HG02943 (cell line): ENCODE measurements at regions not wholly inside any gene's neighbourhood (a gene's known extent, or its start where the extent isn't known, plus 50 kb on each side); places are given as distances from the start of the nearest gene placed in this dataset.

Experiments used
- ATAC-seq: cut with Tn5 transposase; IDR thresholded peaks from one replicate; pipeline ENCODE4 v1.9.1; 2021; ENCODE audit warnings: mild to moderate bottlenecking, low read depth, moderate library complexity; ENCODE audit not compliant: unreplicated experiment

GRCh38 chr2:58660046-58660445 lies 418.9 kb upstream of the FANCL start:
- ATAC-seq: no peak

GRCh38 chr2:58655152-58655551 lies 414.0 kb upstream of the FANCL start:
- no peak for ATAC-seq

GRCh38 chr2:58651930-58652329 lies 410.8 kb upstream of the FANCL start:
- no peak for ATAC-seq

- ATAC-seq: no peak
These were observed 409.7 kb upstream of the FANCL start for GRCh38 chr2:58650781-58651180.

GRCh38 chr2:58649756-58650155 lies 408.6 kb upstream of the FANCL start:
- no peak for ATAC-seq

GRCh38 chr2:58645017-58645416 lies 403.9 kb upstream of the FANCL start:
- no peak for ATAC-seq

GRCh38 chr2:58644451-58644850 lies 403.3 kb upstream of the FANCL start:
- ATAC-seq: no peak

GRCh38 chr2:58641001-58641400 lies 399.9 kb upstream of the FANCL start:
- no peak for ATAC-seq

- ATAC-seq: no peak
These were observed 398.9 kb upstream of the FANCL start for GRCh38 chr2:58640042-58640441.

- no peak for ATAC-seq
These were observed 397.2 kb upstream of the FANCL start for GRCh38 chr2:58638256-58638805.

- no peak for ATAC-seq
These were observed 395.7 kb upstream of the FANCL start for GRCh38 chr2:58636872-58637271.

- ATAC-seq: no peak
These were observed 394.8 kb upstream of the FANCL start for GRCh38 chr2:58635801-58636375.

- no peak for ATAC-seq
These were observed 393.7 kb upstream of the FANCL start for GRCh38 chr2:58634653-58635370.

- no peak for ATAC-seq
These were observed 392.7 kb upstream of the FANCL start for GRCh38 chr2:58633613-58634365.

GRCh38 chr2:58631986-58632385 lies 390.9 kb upstream of the FANCL start:
- no peak for ATAC-seq

- no peak for ATAC-seq
These were observed 388.5 kb upstream of the FANCL start for GRCh38 chr2:58629545-58630119.

GRCh38 chr2:58620896-58621295 lies 379.8 kb upstream of the FANCL start:
- ATAC-seq: no peak

- no peak for ATAC-seq
These were observed 379.0 kb upstream of the FANCL start for GRCh38 chr2:58620093-58620492.

- ATAC-seq: no peak
These were observed 375.8 kb upstream of the FANCL start for GRCh38 chr2:58616961-58617360.

GRCh38 chr2:58614219-58614618 lies 373.1 kb upstream of the FANCL start:
- no peak for ATAC-seq

- no peak for ATAC-seq
These were observed 371.8 kb upstream of the FANCL start for GRCh38 chr2:58612973-58613372.
